ENCODE measurements at regions not wholly inside any gene's neighbourhood (a gene's known extent, or its start where the extent isn't known, plus 50 kb on each side); places are given as distances from the start of the nearest gene placed in this dataset.

DNA sequence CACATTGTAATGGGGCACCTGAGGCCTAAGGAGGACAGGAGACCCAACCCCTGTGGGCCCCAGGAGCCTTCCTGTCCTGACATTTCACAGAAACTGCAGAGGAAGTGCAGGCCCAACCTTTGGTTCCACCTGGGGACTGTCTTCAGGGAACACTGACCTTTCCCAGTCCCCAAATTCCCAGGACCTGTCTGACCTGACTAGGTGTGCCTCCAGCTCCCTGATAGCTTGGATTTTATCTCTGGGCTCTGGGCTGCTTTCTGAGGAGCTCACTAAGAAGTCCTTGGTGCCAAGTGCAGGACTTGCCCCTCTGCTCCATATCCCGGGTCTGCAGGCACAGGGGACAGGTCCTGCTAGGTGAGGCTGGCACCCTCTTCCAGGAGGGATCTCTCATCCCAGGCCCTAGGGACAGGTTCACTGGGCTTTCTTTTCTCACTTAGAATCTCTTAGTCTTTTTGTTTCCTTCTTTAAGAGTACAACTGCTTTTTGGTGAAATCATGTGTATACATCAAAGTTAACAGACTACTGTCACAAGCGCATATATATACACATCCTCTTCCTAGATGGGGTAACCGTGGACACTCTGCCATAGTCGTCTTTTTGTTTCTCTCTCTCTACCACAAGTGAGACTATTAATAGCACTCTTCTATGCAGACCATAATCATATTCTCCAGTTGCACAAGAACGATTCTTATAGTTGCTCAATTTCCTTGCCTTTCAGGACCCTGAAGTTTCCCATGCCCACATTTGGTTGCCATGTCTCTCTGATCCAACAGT is 72.0 kb upstream of the IGLL5 start:
- Histone ChIP-seq H4K91ac (ENCODE audit: insufficient read length, low read depth, low read length) (no peak overlapping the region), H3K14ac (ENCODE audit: insufficient read depth, low read length) (no peak overlapping the region), H3K18ac (ENCODE audit: insufficient read length, low read depth, low read length) (no peak overlapping the region), H3K27me3 (ENCODE audit: insufficient read depth, low read length) (peaks cover 6% of the 10 kb centered on the region; the same call in 1 of the 2 replicates), H3T11ph (ENCODE audit: low read length) (no peak overlapping the region), H3K9ac (ENCODE audit: extremely low read depth, insufficient read length, low read length) (no peak overlapping the region), H2BK12ac (ENCODE audit: insufficient read length, low read depth, low read length) (no peak overlapping the region), H4K20me1 (ENCODE audit: control insufficient read depth, insufficient read depth, insufficient read length) (no peaks in the 10 kb centered on the region), H4K8ac (replicated peaks; ENCODE audit: insufficient read length, low read depth, low read length) (no peak overlapping the region), H3K4me2 (ENCODE audit: insufficient read depth, insufficient read length, low read length) (no peak overlapping the region), H4K5ac (ENCODE audit: insufficient read length, low read depth, low read length) (no peak overlapping the region), H3K23me2 (ENCODE audit: insufficient read length, low read depth, low read length, poor library complexity, severe bottlenecking) (no peaks in the 10 kb centered on the region), H2AK5ac (ENCODE audit: insufficient read length, low read length) (no peak overlapping the region), H3K56ac (ENCODE audit: insufficient read length, low read depth, low read length) (no peak overlapping the region), H3K9me3 (ENCODE audit: control insufficient read depth, low read depth, low read length) (no peaks in the 10 kb centered on the region), H3K23ac (ENCODE audit: insufficient read length, low read depth, low read length) (no peak overlapping the region), H2BK15ac (ENCODE audit: low read depth, low read length) (no peak overlapping the region), H3K4me1 (ENCODE audit: insufficient read depth, low read length) (no peaks in the 10 kb centered on the region; the same call in 1 of the 2 replicates), H3K79me2 (ENCODE audit: insufficient read depth, low read length) (no peaks in the 10 kb centered on the region), H2BK20ac (ENCODE audit: low read depth, low read length, poor library complexity, severe bottlenecking) (no peak overlapping the region), H2BK5ac (ENCODE audit: insufficient read length, low read length) (no peak overlapping the region), H3K79me1 (ENCODE audit: insufficient read depth, low read depth, low read length, poor library complexity, severe bottlenecking) (no peaks in the 10 kb centered on the region), H2BK120ac (ENCODE audit: low read depth, low read length, poor library complexity, severe bottlenecking) (no peak overlapping the region), H2AFZ (ENCODE audit: low read length) (no peak overlapping the region), H3K27ac (ENCODE audit: insufficient read length, low read depth, low read length) (no peak overlapping the region), H3K4ac (ENCODE audit: low read depth, low read length) (no peak overlapping the region)
- H3K9me3 Mint-ChIP-seq = no peaks in the 10 kb centered on the region
- no peak for TF ChIP-seq CTCF (conservative IDR thresholded peaks at IDR 0.05)
- WGBS (ENCODE audit: extremely low coverage, insufficient read length, low lambda C conversion rate) = no CpG with 5 or more reads among the region's 5 CpGs
- no peak overlapping the region for H3K27ac Mint-ChIP-seq
- DNase-seq = no peak
- peaks cover 100% of the 10 kb centered on the region for H3K27me3 Mint-ChIP-seq (ENCODE audit: low read depth)
- no peak overlapping the region for H3K4me3 Mint-ChIP-seq
- H3K36me3 Mint-ChIP-seq (ENCODE audit: insufficient read depth in 1 of 3, low read depth in 3 of 3) = no peaks in the 10 kb centered on the region; a peak in 1 of 7 replicates
- peaks cover 0 to 9% of the 10 kb centered on the region in 2 experiments; a peak in 2 of 4 replicates for H3K4me1 Mint-ChIP-seq
